Panc1 (cell line): ENCODE measurements at regions not wholly inside any gene's neighbourhood (a gene's known extent, or its start where the extent isn't known, plus 50 kb on each side); places are given as distances from the start of the nearest gene placed in this dataset.

Experiments
- ATAC-seq: fragments of 200-7000 bp; cut with Tn5 transposase; 2 replicates; pipeline ENCODE4 v1.9.1; 2020; ENCODE audit warnings: mild to moderate bottlenecking, moderate library complexity
- BruUV-seq: library from RNA; stranded (reverse); fragments of 400-500 nt; replicated peaks from 2 replicates; lab custom pipeline; 2021; lab: Mats Ljungman, UMichigan
- CTCF ChIA-PET: fragments of 300-600 bp; sonication (Branson Sonifier 250); formaldehyde crosslinking; loops from one replicate; lab custom pipeline; 2022; ENCODE audit warnings: antibody characterized with exemption; lab: Charles Lee
- POLR2A ChIA-PET: fragments of 300-600 bp; sonication (Branson Sonifier 250); formaldehyde crosslinking; loops from one replicate; lab custom pipeline; 2022; ENCODE audit warnings: antibody characterized with exemption; lab: Charles Lee
- DNase-seq: peaks from one replicate; pipeline ENCODE4 v3.0.0-alpha.2; 2010; ENCODE audit warnings: low read depth, low spot score
- H3K27ac ChIP-seq: 2 replicates; pipeline ENCODE4 v1.5.1; 2011; ENCODE audit warnings: mild to moderate bottlenecking, low read length, inconsistent platforms
- H3K27me3 ChIP-seq: fragments of 200-500 bp; sonication (Bioruptor generic); 2 replicates; pipeline ENCODE4 v1.6.0; 2014; ENCODE audit warnings: low read length, inconsistent platforms; ENCODE audit not compliant: control insufficient read depth, insufficient read depth
- H3K36me3 ChIP-seq: fragments of 200-500 bp; sonication (Bioruptor generic); 2 replicates; pipeline ENCODE4 v1.5.1; 2014; ENCODE audit warnings: inconsistent platforms, mild to moderate bottlenecking, low read length, moderate library complexity; ENCODE audit not compliant: control insufficient read depth, insufficient read depth
- H3K4me1 ChIP-seq: 2 replicates; pipeline ENCODE4 v1.5.1; 2011; ENCODE audit warnings: inconsistent platforms, mild to moderate bottlenecking, low read length, moderate library complexity; ENCODE audit not compliant: control insufficient read depth, insufficient read depth
- H3K4me3 ChIP-seq, 2 experiments: 2 replicates each; pipeline ENCODE4 v1.5.1; 2011 to 2012; ENCODE audit warnings: low read depth in 2 of 2, low read length in 2 of 2, mild to moderate bottlenecking in 2 of 2, inconsistent platforms in 1 of 2, moderate library complexity in 1 of 2
- H3K9me3 ChIP-seq: fragments of 200-500 bp; sonication (Bioruptor generic); 2 replicates; pipeline ENCODE4 v1.5.1; 2014; ENCODE audit warnings: low read depth, mild to moderate bottlenecking, inconsistent platforms, low read length, moderate library complexity; ENCODE audit not compliant: control insufficient read depth, insufficient read depth
- CTCF ChIP-seq: fragments of 450-650 bp; IDR thresholded peaks from 2 replicates; pipeline ENCODE4 v1.5.1; 2017; ENCODE audit warnings: mild to moderate bottlenecking
- POLR2AphosphoS5 ChIP-seq: IDR thresholded peaks from 2 replicates; pipeline ENCODE4 v1.6.1; 2012; ENCODE audit warnings: mild to moderate bottlenecking, low read depth, low read length, moderate library complexity
- REST ChIP-seq, 2 experiments: IDR thresholded peaks; 2 replicates each; pipeline ENCODE4 v1.6.1; 2011 to 2012; ENCODE audit warnings: low read depth in 2 of 2, control low read depth in 1 of 2, low read length in 1 of 2, mild to moderate bottlenecking in 1 of 2, moderate library complexity in 1 of 2; ENCODE audit not compliant: insufficient read depth in 1 of 2
- SIN3A ChIP-seq: IDR thresholded peaks from 2 replicates; pipeline ENCODE4 v1.6.1; 2012; ENCODE audit warnings: low read depth, mild to moderate bottlenecking, low read length, moderate library complexity, borderline replicate concordance; ENCODE audit not compliant: insufficient read depth
- TCF7L2 ChIP-seq: IDR thresholded peaks from 2 replicates; pipeline ENCODE4 v1.6.1; 2011; ENCODE audit warnings: mild to moderate bottlenecking, low read depth, low read length, inconsistent platforms
- in situ Hi-C: cut with HindIII; loops from 2 replicates; pipeline ENCODE4 v1.10.0; 2016; ENCODE audit warnings: low sequenced_read_pairs, low pct_unique_long_range_greater_than_20kb
- intact Hi-C: fragments of 100-400 bp; cut with micrococcal nuclease; formaldehyde crosslinking; loops from one replicate; pipeline ENCODE4 v1.10.0; 2022; ENCODE audit not compliant: unreplicated experiment

GRCh38 chr13:90896002-90896401 lies 451.5 kb upstream of the MIR17HG start:
- CTCF ChIA-PET = no interaction called here
- no peak for TF ChIP-seq TCF7L2
- TF ChIP-seq SIN3A = no peak
- TF ChIP-seq CTCF = no peak
- no peak for TF ChIP-seq REST (IDR thresholded peaks at IDR 0.05; ENCODE audit: insufficient read depth in 1 of 2, low read depth in 2 of 2, low read length in 1 of 2)
- no peak for TF ChIP-seq POLR2AphosphoS5
- Histone ChIP-seq H3K4me3 (no peak overlapping the region), H3K4me1 (no peaks in the 10 kb centered on the region), H3K9me3 (no peaks in the 10 kb centered on the region), H3K27me3 (no peaks in the 10 kb centered on the region), H3K36me3 (no peaks in the 10 kb centered on the region), H3K27ac (no peak overlapping the region)
- ATAC-seq = no peak
- no peak for DNase-seq
- intact Hi-C loops (no loop called here), in situ Hi-C loops (no loop called here)
- BruUV-seq = no TSS peak
- POLR2A ChIA-PET = no interaction called here

GRCh38 chr13:90898811-90899210 lies 448.7 kb upstream of the MIR17HG start:
- no peaks in the 10 kb centered on the region for H3K27me3 ChIP-seq
- no peak for ATAC-seq
- no TSS peak for BruUV-seq
- no peaks in the 10 kb centered on the region for H3K9me3 ChIP-seq
- TF ChIP-seq REST (IDR thresholded peaks at IDR 0.05; ENCODE audit: insufficient read depth in 1 of 2, low read depth in 2 of 2, low read length in 1 of 2) = no peak
- TF ChIP-seq TCF7L2 = no peak
- ChIA-PET POLR2A (no interaction called here), CTCF (no interaction called here)
- in situ Hi-C loops (no loop called here), intact Hi-C loops (no loop called here)
- no peaks in the 10 kb centered on the region for H3K4me1 ChIP-seq
- H3K27ac ChIP-seq = no peak overlapping the region
- no peak for DNase-seq
- H3K36me3 ChIP-seq = no peaks in the 10 kb centered on the region
- H3K4me3 ChIP-seq = no peak overlapping the region
